B cell (primary cell): ENCODE measurements at regions not wholly inside any gene's neighbourhood (a gene's known extent, or its start where the extent isn't known, plus 50 kb on each side); places are given as distances from the start of the nearest gene placed in this dataset.

Experiments used
- ATAC-seq: fragments of 200-7000 bp; cut with Tn5 transposase; one replicate; pipeline ENCODE4 v1.10.0; 2021; ENCODE audit warnings: low read depth, mild to moderate bottlenecking, moderate number of reproducible peaks, moderate library complexity
- CTCF ChIA-PET: fragments of 350-600 bp; sonication (Branson Sonifier 250); formaldehyde crosslinking; loops from one replicate; lab custom pipeline; 2021; ENCODE audit warnings: antibody characterized with exemption, inconsistent platforms; lab: Charles Lee
- POLR2A ChIA-PET: fragments of 350-600 bp; sonication (Branson Sonifier 250); formaldehyde crosslinking; loops from one replicate; lab custom pipeline; 2021; ENCODE audit warnings: antibody characterized with exemption; lab: Charles Lee
- DNase-seq: peaks from one replicate; pipeline ENCODE4 v3.0.0; 2013
- H2AFZ ChIP-seq: 2 replicates; pipeline ENCODE4 v1.6.1; 2012; ENCODE audit warnings: mild to moderate bottlenecking, low read depth, low read length; ENCODE audit not compliant: insufficient read depth, poor library complexity, severe bottlenecking
- H3K27ac ChIP-seq, 2 donors: 1 replicate in 1 of 2; 2 replicates in 1 of 2; pipeline ENCODE4 v1.5.1; 2012 to 2013; ENCODE audit warnings: low read length in 2 of 2, mild to moderate bottlenecking in 2 of 2, moderate library complexity in 1 of 2
- H3K27me3 ChIP-seq, 4 experiments: fragments of 200-600 bp in 1 of 4; sonication (generic) in 1 of 4; replicated peaks in 1 of 4; 1 replicate in 2 of 4; 2 replicates in 2 of 4; pipeline versions ENCODE4 v1.6.1 to v1.7.0; 2013 to 2016; ENCODE audit warnings: low read length in 3 of 4, mild to moderate bottlenecking in 2 of 4, mixed read lengths in 1 of 4, moderate library complexity in 1 of 4; ENCODE audit not compliant: insufficient read depth in 4 of 4, control insufficient read depth in 3 of 4; ENCODE audit errors: control extremely low read depth in 1 of 4
- H3K36me3 ChIP-seq, 2 experiments: replicated peaks in 1 of 2; 1 replicate in 1 of 2; 2 replicates in 1 of 2; pipeline versions ENCODE4 v1.6.1 to v1.7.1; 2013; ENCODE audit warnings: low read length in 1 of 2; ENCODE audit not compliant: insufficient read depth in 2 of 2, control insufficient read depth in 1 of 2; ENCODE audit errors: control extremely low read depth in 1 of 2, extremely low read depth in 1 of 2
- H3K4me1 ChIP-seq, 2 donors: fragments of 200-600 bp in 1 of 2; sonication (generic) in 1 of 2; 1 replicate in 1 of 2; 2 replicates in 1 of 2; pipeline versions ENCODE4 v1.5.1 to v1.6.1; 2013 to 2017; ENCODE audit warnings: low read length in 2 of 2; ENCODE audit not compliant: control insufficient read depth in 2 of 2, insufficient read depth in 2 of 2
- H3K4me2 ChIP-seq: replicated peaks from 2 replicates; pipeline ENCODE3; 2012; ENCODE audit warnings: mild to moderate bottlenecking, low read depth, low read length; ENCODE audit not compliant: poor library complexity, severe bottlenecking
- H3K4me3 ChIP-seq, 5 experiments: fragments of 200-600 bp in 1 of 5; sonication (generic) in 1 of 5; 1 replicate in 3 of 5; 2 replicates in 2 of 5; pipeline versions ENCODE4 v1.5.1 to v1.7.0; 2011 to 2016; ENCODE audit warnings: low read length in 4 of 5, mild to moderate bottlenecking in 4 of 5, low read depth in 2 of 5, control low read depth in 1 of 5, moderate library complexity in 1 of 5; ENCODE audit not compliant: insufficient read depth in 1 of 5; ENCODE audit errors: control extremely low read depth in 1 of 5, extremely low read depth in 1 of 5
- H3K79me2 ChIP-seq: fragments of 200-600 bp; sonication (generic); one replicate; pipeline ENCODE4 v1.6.0; 2016; ENCODE audit warnings: low read length; ENCODE audit not compliant: control insufficient read depth, insufficient read depth
- H3K9ac ChIP-seq: fragments of 200-600 bp; sonication (generic); 2 replicates; pipeline ENCODE4 v1.6.1; 2017; ENCODE audit warnings: mild to moderate bottlenecking, low read length, moderate library complexity
- H3K9me3 ChIP-seq, 3 donors: one replicate each; pipeline versions ENCODE4 v1.6.1 to v1.7.1; 2013; ENCODE audit warnings: low read length in 2 of 3; ENCODE audit not compliant: control insufficient read depth in 2 of 3, insufficient read depth in 1 of 3; ENCODE audit errors: control extremely low read depth in 1 of 3
- H4K20me1 ChIP-seq: 2 replicates; pipeline ENCODE4 v1.6.0; 2012; ENCODE audit warnings: mild to moderate bottlenecking, low read length; ENCODE audit not compliant: insufficient read depth, control insufficient read depth, poor library complexity, severe bottlenecking
- H3K27ac Mint-ChIP-seq: one replicate; pipeline ENCODE4 v1.8.0; 2021; ENCODE audit warnings: mixed read lengths
- H3K27me3 Mint-ChIP-seq: one replicate; pipeline ENCODE4 v1.8.0; 2021; ENCODE audit warnings: mixed read lengths
- H3K4me1 Mint-ChIP-seq: one replicate; pipeline ENCODE4 v1.8.0; 2021; ENCODE audit warnings: mixed read lengths
- H3K4me3 Mint-ChIP-seq: one replicate; pipeline ENCODE4 v1.8.0; 2021; ENCODE audit warnings: mixed read lengths
- H3K9me3 Mint-ChIP-seq: one replicate; pipeline ENCODE4 v1.8.0; 2022; ENCODE audit warnings: mixed read lengths; ENCODE audit not compliant: insufficient read depth
- CTCF ChIP-seq: fragments of 200-600 bp; IDR thresholded peaks from one replicate; pipeline ENCODE4 v1.8.0; 2022; ENCODE audit warnings: antibody characterized with exemption, mild to moderate bottlenecking
- EZH2 ChIP-seq: IDR thresholded peaks from 2 replicates; pipeline ENCODE4 v1.6.1; 2012; ENCODE audit warnings: borderline replicate concordance, low read depth, mild to moderate bottlenecking, moderate library complexity, low read length; ENCODE audit not compliant: insufficient read depth, poor library complexity, severe bottlenecking
- intact Hi-C: fragments of 100-400 bp; cut with micrococcal nuclease; formaldehyde crosslinking; loops from one replicate; pipeline ENCODE4 v1.10.0; 2022

DNA sequence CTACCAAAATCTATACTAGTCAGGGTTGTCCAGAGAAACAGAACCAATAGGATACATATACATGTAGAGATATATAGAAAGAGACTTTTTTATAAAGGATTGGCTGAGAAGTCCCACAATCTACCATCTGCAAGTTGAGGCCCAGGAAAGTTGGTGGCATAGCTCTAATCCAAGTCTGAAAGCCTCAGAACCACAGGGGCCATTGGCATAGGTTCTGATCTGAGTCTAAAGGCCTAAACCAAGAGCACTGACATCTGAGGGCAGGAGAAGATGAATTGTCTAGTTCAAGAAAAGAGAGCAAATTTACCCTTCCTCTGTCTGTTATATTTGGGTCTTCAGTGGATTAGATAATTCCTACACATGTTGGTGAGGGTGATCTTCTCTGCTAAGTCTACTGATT is 433.1 kb downstream of the ADAMTS20 start:
- no peak for ATAC-seq
- Histone ChIP-seq H3K79me2 (no peaks in the 10 kb centered on the region), H3K27ac (no peak overlapping the region), H3K36me3 (no peaks in the 10 kb centered on the region), H3K4me1 (no peaks in the 10 kb centered on the region), H3K27me3 (no peaks in the 10 kb centered on the region), H3K4me3 (no peak overlapping the region), H3K9ac (no peak overlapping the region), H2AFZ (no peak overlapping the region), H4K20me1 (no peaks in the 10 kb centered on the region), H3K4me2 (no peak overlapping the region), H3K9me3 (peaks cover 0 to 3% (median 0%) of the 10 kb centered on the region in 3 donors)
- TF ChIP-seq CTCF (no peak), EZH2 (no peak)
- Mint-ChIP-seq H3K27me3 (no peaks in the 10 kb centered on the region), H3K4me1 (no peaks in the 10 kb centered on the region), H3K4me3 (no peak overlapping the region), H3K9me3 (no peaks in the 10 kb centered on the region), H3K27ac (no peak overlapping the region)
- POLR2A ChIA-PET = no interaction called here
- CTCF ChIA-PET = no interaction called here
- intact Hi-C loops = no loop called here
- DNase-seq = no peak

DNA sequence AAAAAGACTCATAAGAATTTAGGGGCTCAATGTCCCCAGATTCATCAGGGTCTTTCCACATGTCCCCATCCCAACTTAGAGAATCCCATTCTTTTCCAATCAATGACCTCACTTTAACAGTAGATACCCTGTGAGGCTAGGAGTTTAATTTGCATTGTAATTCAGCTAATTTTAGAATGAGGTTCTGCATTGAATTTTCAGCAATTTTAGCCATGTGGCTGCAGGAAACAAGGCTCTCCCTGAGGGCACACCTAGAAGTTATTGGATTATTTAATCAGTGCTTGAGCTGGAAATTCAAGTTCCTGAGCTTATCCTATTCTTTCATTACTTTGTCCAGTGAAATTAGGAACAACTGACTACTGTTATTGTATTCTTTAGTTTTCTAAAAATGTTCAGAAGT is 433.8 kb downstream of the ADAMTS20 start:
- TF ChIP-seq EZH2 (no peak), CTCF (no peak)
- H3K27ac ChIP-seq = no peak overlapping the region
- no peak overlapping the region for H3K4me3 Mint-ChIP-seq
- ATAC-seq (no peak), DNase-seq (no peak)
- H3K9me3 Mint-ChIP-seq = no peaks in the 10 kb centered on the region
- no peaks in the 10 kb centered on the region for H3K4me1 Mint-ChIP-seq
- no peaks in the 10 kb centered on the region for H4K20me1 ChIP-seq
- no peaks in the 10 kb centered on the region for H3K4me1 ChIP-seq
- no peaks in the 10 kb centered on the region for H3K79me2 ChIP-seq
- H3K27ac Mint-ChIP-seq = no peak overlapping the region
- H2AFZ ChIP-seq = no peak overlapping the region
- CTCF ChIA-PET = no interaction called here
- POLR2A ChIA-PET = no interaction called here
- H3K27me3 ChIP-seq = no peaks in the 10 kb centered on the region
- H3K4me2 ChIP-seq = no peak overlapping the region
- no peak overlapping the region for H3K4me3 ChIP-seq
- no peak overlapping the region for H3K9ac ChIP-seq
- H3K9me3 ChIP-seq = peaks cover 0 to 3% (median 0%) of the 10 kb centered on the region in 3 donors
- H3K27me3 Mint-ChIP-seq = no peaks in the 10 kb centered on the region
- no peaks in the 10 kb centered on the region for H3K36me3 ChIP-seq
- intact Hi-C loops = no loop called here
